ENCODE measurements at regions not wholly inside any gene's neighbourhood (a gene's known extent, or its start where the extent isn't known, plus 50 kb on each side); places are given as distances from the start of the nearest gene placed in this dataset.

- no peak for DNase-seq
- Histone ChIP-seq H4K5ac (ENCODE audit: insufficient read length, low read depth, low read length) (no peak overlapping the region), H3K27me3 (ENCODE audit: insufficient read depth, low read length) (no peaks in the 10 kb centered on the region), H4K20me1 (ENCODE audit: control insufficient read depth, insufficient read depth, insufficient read length) (no peaks in the 10 kb centered on the region), H3K4me2 (ENCODE audit: insufficient read depth, insufficient read length, low read length) (no peak overlapping the region), H4K91ac (ENCODE audit: insufficient read length, low read depth, low read length) (no peak overlapping the region), H3K79me1 (ENCODE audit: insufficient read depth, low read depth, low read length, poor library complexity, severe bottlenecking) (no peaks in the 10 kb centered on the region), H2BK12ac (ENCODE audit: insufficient read length, low read depth, low read length) (no peak overlapping the region), H2AFZ (ENCODE audit: low read length) (no peak overlapping the region), H3K23ac (ENCODE audit: insufficient read length, low read depth, low read length) (no peak overlapping the region), H3K27ac (ENCODE audit: insufficient read length, low read depth, low read length) (no peak overlapping the region), H2AK5ac (ENCODE audit: insufficient read length, low read length) (no peak overlapping the region), H3K18ac (ENCODE audit: insufficient read length, low read depth, low read length) (no peak overlapping the region), H3K23me2 (ENCODE audit: insufficient read length, low read depth, low read length, poor library complexity, severe bottlenecking) (no peaks in the 10 kb centered on the region), H2BK120ac (ENCODE audit: low read depth, low read length, poor library complexity, severe bottlenecking) (no peak overlapping the region), H3K14ac (ENCODE audit: insufficient read depth, low read length) (no peak overlapping the region), H2BK15ac (ENCODE audit: low read depth, low read length) (no peak overlapping the region), H3K4me1 (ENCODE audit: insufficient read depth, low read length) (no peaks in the 10 kb centered on the region), H3K9ac (ENCODE audit: extremely low read depth, insufficient read length, low read length) (no peak overlapping the region), H2BK5ac (ENCODE audit: insufficient read length, low read length) (no peak overlapping the region), H2BK20ac (ENCODE audit: low read depth, low read length, poor library complexity, severe bottlenecking) (no peak overlapping the region), H3K79me2 (ENCODE audit: insufficient read depth, low read length) (no peaks in the 10 kb centered on the region), H3T11ph (ENCODE audit: low read length) (no peak overlapping the region), H3K56ac (ENCODE audit: insufficient read length, low read depth, low read length) (no peak overlapping the region), H3K9me3 (ENCODE audit: control insufficient read depth, low read depth, low read length) (peaks cover 6% of the 10 kb centered on the region), H4K8ac (replicated peaks; ENCODE audit: insufficient read length, low read depth, low read length) (no peak overlapping the region), H3K4ac (ENCODE audit: low read depth, low read length) (no peak overlapping the region)
- Mint-ChIP-seq H3K4me1 (peaks cover 0 to 13% of the 10 kb centered on the region in 2 experiments; a peak in 2 of 4 replicates), H3K4me3 (no peak overlapping the region), H3K27ac (no peak overlapping the region), H3K9me3 (no peaks in the 10 kb centered on the region; a peak in 1 of 5 replicates), H3K36me3 (ENCODE audit: insufficient read depth in 1 of 3, low read depth in 3 of 3) (peaks cover 0 to 3% (median 0%) of the 10 kb centered on the region in 3 experiments; a peak in 2 of 7 replicates), H3K27me3 (ENCODE audit: low read depth) (peaks cover 1% of the 10 kb centered on the region; the same call in 1 of the 2 replicates)
- no peak for TF ChIP-seq CTCF (conservative IDR thresholded peaks at IDR 0.05)
- no CpG with 5 or more reads among the region's 6 CpGs for WGBS (ENCODE audit: extremely low coverage, insufficient read length, low lambda C conversion rate)
Observed at GRCh38 chr3:72153477-72154314, 368.7 kb upstream of the PROK2 start.

Data from H9 (cell line).